MM.1S (cell line): ENCODE measurements at regions not wholly inside any gene's neighbourhood (a gene's known extent, or its start where the extent isn't known, plus 50 kb on each side); places are given as distances from the start of the nearest gene placed in this dataset.

Experiments
- DNase-seq: peaks from one replicate; pipeline ENCODE4 v3.0.0-alpha.2; 2015
- H2AFZ ChIP-seq: fragments of 300-600 bp; sonication (generic); 2 replicates; pipeline ENCODE4 v1.6.0; 2016; ENCODE audit warnings: antibody characterized with exemption, low read length
- H3F3A ChIP-seq: fragments of 300-600 bp; sonication (generic); 2 replicates; pipeline ENCODE4 v1.6.1; 2016; ENCODE audit warnings: mild to moderate bottlenecking, antibody characterized with exemption, low read length, moderate library complexity, mixed read lengths; ENCODE audit not compliant: insufficient read depth
- H3K27ac ChIP-seq: fragments of 300-600 bp; sonication (generic); 2 replicates; pipeline ENCODE4 v1.5.1; 2016; ENCODE audit warnings: mild to moderate bottlenecking, low read length
- H3K27me3 ChIP-seq: fragments of 300-600 bp; sonication (generic); replicated peaks from 2 replicates; pipeline ENCODE4 v1.6.0; 2016; ENCODE audit warnings: low read length; ENCODE audit not compliant: insufficient read depth
- H3K36me3 ChIP-seq: fragments of 300-600 bp; sonication (generic); replicated peaks from 2 replicates; pipeline ENCODE4 v1.6.1; 2016; ENCODE audit warnings: mild to moderate bottlenecking, low read length, mixed read lengths; ENCODE audit not compliant: insufficient read depth
- H3K4me1 ChIP-seq: fragments of 300-600 bp; sonication (generic); 2 replicates; pipeline ENCODE4 v1.6.1; 2016; ENCODE audit warnings: low read length, mixed read lengths
- H3K4me2 ChIP-seq: fragments of 300-600 bp; sonication (generic); 2 replicates; pipeline ENCODE4 v1.6.0; 2016; ENCODE audit warnings: low read depth, low read length
- H3K4me3 ChIP-seq: fragments of 300-600 bp; sonication (generic); 2 replicates; pipeline ENCODE4 v1.5.1; 2016; ENCODE audit warnings: low read length, mixed read lengths
- H3K79me2 ChIP-seq: fragments of 300-600 bp; sonication (generic); 2 replicates; pipeline ENCODE4 v1.6.1; 2016; ENCODE audit warnings: mixed run types, low read length, mixed read lengths
- H3K9ac ChIP-seq: fragments of 300-600 bp; sonication (generic); 2 replicates; pipeline ENCODE4 v1.6.1; 2016; ENCODE audit warnings: low read length, mixed read lengths
- H3K9me2 ChIP-seq: fragments of 300-600 bp; sonication (generic); replicated peaks from 2 replicates; pipeline ENCODE4 v1.6.1; 2016; ENCODE audit warnings: mild to moderate bottlenecking, low read length, mixed read lengths; ENCODE audit not compliant: insufficient read depth
- H3K9me3 ChIP-seq: fragments of 300-600 bp; sonication (generic); replicated peaks from 2 replicates; pipeline ENCODE4 v1.6.1; 2016; ENCODE audit warnings: mild to moderate bottlenecking, low read length, mixed read lengths; ENCODE audit not compliant: insufficient read depth
- H4K20me1 ChIP-seq: fragments of 300-600 bp; sonication (generic); 2 replicates; pipeline ENCODE4 v1.6.1; 2016; ENCODE audit warnings: mild to moderate bottlenecking, low read length, moderate library complexity, mixed read lengths; ENCODE audit not compliant: insufficient read depth
- CTCF ChIP-seq: fragments of 300-600 bp; sonication (generic); IDR thresholded peaks from 2 replicates; pipeline ENCODE4 v1.5.1; 2016; ENCODE audit warnings: antibody characterized with exemption, low read length, mixed read lengths
- EZH2 ChIP-seq: fragments of 300-600 bp; sonication (generic); optimal IDR thresholded peaks from 2 replicates; pipeline ENCODE3; 2017; ENCODE audit warnings: low read depth, mild to moderate bottlenecking, antibody characterized with exemption, low read length, mixed read lengths
- EZH2phosphoT487 ChIP-seq: fragments of 300-600 bp; sonication (generic); IDR thresholded peaks from 2 replicates; pipeline ENCODE4 v1.6.1; 2018; ENCODE audit warnings: antibody characterized with exemption, low read length

- Histone ChIP-seq H3K9ac (no peak overlapping the region), H3K79me2 (no peaks in the 10 kb centered on the region), H3K36me3 (no peaks in the 10 kb centered on the region), H3K9me3 (no peaks in the 10 kb centered on the region), H3K4me3 (no peak overlapping the region), H3K9me2 (no peaks in the 10 kb centered on the region), H3K4me1 (no peaks in the 10 kb centered on the region), H3F3A (no peaks in the 10 kb centered on the region), H3K4me2 (no peak overlapping the region), H4K20me1 (no peaks in the 10 kb centered on the region), H3K27me3 (no peaks in the 10 kb centered on the region), H3K27ac (no peak overlapping the region), H2AFZ (no peak overlapping the region)
- DNase-seq: no peak
- TF ChIP-seq EZH2: no peak
- TF ChIP-seq CTCF: no peak
Measured at GRCh38 chr10:6694447-6695140, 114.5 kb upstream of the PRKCQ start.

- Histone ChIP-seq H3K4me1 (no peaks in the 10 kb centered on the region), H3K27me3 (no peaks in the 10 kb centered on the region), H3K9me3 (no peaks in the 10 kb centered on the region), H3F3A (no peaks in the 10 kb centered on the region), H3K79me2 (no peaks in the 10 kb centered on the region), H2AFZ (no peak overlapping the region), H3K4me2 (no peak overlapping the region), H3K9me2 (no peaks in the 10 kb centered on the region), H3K27ac (no peak overlapping the region), H3K36me3 (no peaks in the 10 kb centered on the region), H3K9ac (no peak overlapping the region), H4K20me1 (no peaks in the 10 kb centered on the region), H3K4me3 (no peak overlapping the region)
- no peak for TF ChIP-seq CTCF
- TF ChIP-seq EZH2: no peak
- no peak for TF ChIP-seq EZH2phosphoT487
- DNase-seq: no peak
Measured at GRCh38 chr10:6692856-6693255, 112.8 kb upstream of the PRKCQ start.

- no peak for DNase-seq
- Histone ChIP-seq H3K4me1 (no peaks in the 10 kb centered on the region), H3K4me3 (no peak overlapping the region)
Measured at GRCh38 chr10:6692103-6692502, 112.0 kb upstream of the PRKCQ start.

More at GRCh38 chr10:6692103-6692502, 112.0 kb upstream of the PRKCQ start:
- Histone ChIP-seq H3K4me2 (no peak overlapping the region), H3K9ac (no peak overlapping the region), H3K79me2 (no peaks in the 10 kb centered on the region), H3K9me2 (no peaks in the 10 kb centered on the region), H3K27ac (no peak overlapping the region), H3F3A (no peaks in the 10 kb centered on the region), H4K20me1 (no peaks in the 10 kb centered on the region), H3K9me3 (no peaks in the 10 kb centered on the region), H2AFZ (no peak overlapping the region), H3K27me3 (no peaks in the 10 kb centered on the region), H3K36me3 (no peaks in the 10 kb centered on the region)
- TF ChIP-seq CTCF (no peak), EZH2phosphoT487 (no peak)
